ENCODE measurements at regions not wholly inside any gene's neighbourhood (a gene's known extent, or its start where the extent isn't known, plus 50 kb on each side); places are given as distances from the start of the nearest gene placed in this dataset.

DNA sequence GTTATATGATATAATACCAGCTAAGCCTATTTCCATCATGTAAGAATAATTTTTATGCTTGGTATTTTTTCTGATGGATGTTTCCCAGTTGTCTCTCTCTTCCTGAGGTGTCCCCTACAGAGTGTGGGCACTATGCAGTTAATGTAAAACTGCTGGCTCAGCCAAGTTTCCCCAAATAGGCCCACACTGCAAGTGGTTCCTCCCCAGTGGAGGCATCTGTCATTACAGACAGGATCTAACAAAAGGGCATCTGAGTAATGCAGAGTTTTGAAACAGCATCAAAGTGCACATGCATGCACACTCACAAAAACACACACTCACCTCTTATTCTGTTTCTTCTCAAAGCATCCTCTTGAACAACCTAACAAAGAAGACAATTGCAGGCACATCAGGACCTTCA lies 221.0 kb downstream of the VCY1B start:
- TF ChIP-seq, protein P1, sequence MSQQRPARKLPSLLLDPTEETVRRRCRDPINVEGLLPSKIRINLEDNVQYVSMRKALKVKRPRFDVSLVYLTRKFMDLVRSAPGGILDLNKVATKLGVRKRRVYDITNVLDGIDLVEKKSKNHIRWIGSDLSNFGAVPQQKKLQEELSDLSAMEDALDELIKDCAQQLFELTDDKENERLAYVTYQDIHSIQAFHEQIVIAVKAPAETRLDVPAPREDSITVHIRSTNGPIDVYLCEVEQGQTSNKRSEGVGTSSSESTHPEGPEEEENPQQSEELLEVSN (IDR thresholded peaks at IDR 0.05), result no peak
- peak; percentile 50; the same call in 1 of the 2 replicates for TF ChIP-seq MAFK (IDR thresholded peaks at IDR 0.05; ENCODE audit: low read depth, low read length)
- Histone ChIP-seq H3K4me3 (ENCODE audit: extremely low read depth in 1 of 4, insufficient read depth in 2 of 4, low read depth in 3 of 4, low read length in 4 of 4) (no peak overlapping the region), H2BK15ac (ENCODE audit: low read length) (no peak overlapping the region)

More for the DNA sequence above, 221.0 kb downstream of the VCY1B start:
- Histone ChIP-seq H2BK5ac (ENCODE audit: low read depth, low read length) (no peak overlapping the region), H3K79me2 (ENCODE audit: control insufficient read depth in 1 of 2, insufficient read depth in 2 of 2, low read length in 2 of 2) (no peaks in the 10 kb centered on the region), H3K4me1 (replicated peaks in 1 of 4; ENCODE audit: control insufficient read depth in 3 of 4, insufficient read depth in 4 of 4, low read length in 3 of 4) (no peaks in the 10 kb centered on the region), H2AK5ac (ENCODE audit: low read depth, low read length) (no peak overlapping the region), H2BK120ac (replicated peaks; ENCODE audit: low read depth, low read length) (no peak overlapping the region), H3K23me2 (ENCODE audit: low read depth, low read length) (no peaks in the 10 kb centered on the region), H3K9me3 (ENCODE audit: insufficient read depth in 2 of 2, low read depth in 1 of 2, low read length in 1 of 2) (no peaks in the 10 kb centered on the region), H3K14ac (ENCODE audit: insufficient read length) (no peak overlapping the region), H2AFZ (ENCODE audit: low read length) (no peak overlapping the region), H2BK20ac (ENCODE audit: low read length) (no peak overlapping the region), H4K5ac (ENCODE audit: insufficient read length, low read depth, low read length) (no peak overlapping the region), H4K8ac (ENCODE audit: extremely low read depth, insufficient read depth, low read length) (no peak overlapping the region), H3K9ac (replicated peaks in 1 of 4; ENCODE audit: extremely low read depth in 1 of 4, low read depth in 3 of 4, low read length in 3 of 4) (no peak overlapping the region), H3K79me1 (ENCODE audit: low read depth, low read length) (no peaks in the 10 kb centered on the region), H3K27me3 (replicated peaks in 1 of 4; ENCODE audit: control insufficient read depth in 3 of 4, extremely low read depth in 1 of 4, insufficient read depth in 3 of 4, low read length in 3 of 4) (no peaks in the 10 kb centered on the region), H3K18ac (ENCODE audit: extremely low read depth, low read length) (no peak overlapping the region), H2BK12ac (ENCODE audit: low read depth, low read length) (no peak overlapping the region), H3K27ac (ENCODE audit: low read depth, low read length) (no peak overlapping the region), H3K56ac (replicated peaks; ENCODE audit: insufficient read length, low read depth, low read length) (no peak overlapping the region), H3K23ac (ENCODE audit: insufficient read length) (no peak overlapping the region), H4K91ac (replicated peaks; ENCODE audit: insufficient read length, low read length) (no peak overlapping the region), H3K4me2 (ENCODE audit: insufficient read depth in 1 of 2, low read depth in 2 of 2, low read length in 2 of 2) (no peak overlapping the region), H3K36me3 (ENCODE audit: control insufficient read depth in 2 of 4, insufficient read depth in 4 of 4, low read length in 3 of 4) (no peaks in the 10 kb centered on the region), H3K4ac (replicated peaks; ENCODE audit: insufficient read length, low read depth, low read length) (no peak overlapping the region), H4K20me1 (replicated peaks in 1 of 2; ENCODE audit: control insufficient read depth in 1 of 2, insufficient read depth in 2 of 2, low read length in 2 of 2) (no peaks in the 10 kb centered on the region)
- POLR2A ChIA-PET (ENCODE audit: partially characterized antibody), result no interaction called here
- DNase-seq (ENCODE audit: low read depth in 1 of 2, low spot score in 2 of 2) (no peak), FAIRE-seq (no peak)
- CTCF ChIA-PET (ENCODE audit: partially characterized antibody), result no interaction called here
